Activated T-cell treated with anti-CD3 and anti-CD28 coated beads, Interleukin-2, amount 50 U/mL, for 4 hours (primary cell): ENCODE measurements at regions not wholly inside any gene's neighbourhood (a gene's known extent, or its start where the extent isn't known, plus 50 kb on each side); places are given as distances from the start of the nearest gene placed in this dataset.
"Not testable (repeated sequence)": the region's sequence is repeated elsewhere in the genome, so short reads cannot be mapped to it uniquely, and the experiment has no call there.

Source experiments
- ATAC-seq, 2 donors: fragments of 200-7000 bp; cut with Tn5 transposase; one replicate each; pipeline ENCODE4 v1.10.0; 2021
- DNase-seq: peaks from one replicate; pipeline ENCODE4 v3.0.0-alpha.2; 2020
- H3K27me3 Mint-ChIP-seq: one replicate; pipeline ENCODE4 v1.8.0; 2021; ENCODE audit warnings: low read depth, mixed read lengths
- H3K36me3 Mint-ChIP-seq: one replicate; pipeline ENCODE4 v1.8.0; 2022; ENCODE audit warnings: mixed read lengths; ENCODE audit not compliant: insufficient read depth
- H3K4me1 Mint-ChIP-seq: one replicate; pipeline ENCODE4 v1.8.0; 2021; ENCODE audit warnings: low read depth, mixed read lengths
- H3K4me3 Mint-ChIP-seq: one replicate; pipeline ENCODE4 v1.8.0; 2021; ENCODE audit warnings: mild to moderate bottlenecking, moderate library complexity, mixed read lengths
- H3K9me3 Mint-ChIP-seq: one replicate; pipeline ENCODE4 v1.8.0; 2021; ENCODE audit warnings: mixed read lengths

DNA sequence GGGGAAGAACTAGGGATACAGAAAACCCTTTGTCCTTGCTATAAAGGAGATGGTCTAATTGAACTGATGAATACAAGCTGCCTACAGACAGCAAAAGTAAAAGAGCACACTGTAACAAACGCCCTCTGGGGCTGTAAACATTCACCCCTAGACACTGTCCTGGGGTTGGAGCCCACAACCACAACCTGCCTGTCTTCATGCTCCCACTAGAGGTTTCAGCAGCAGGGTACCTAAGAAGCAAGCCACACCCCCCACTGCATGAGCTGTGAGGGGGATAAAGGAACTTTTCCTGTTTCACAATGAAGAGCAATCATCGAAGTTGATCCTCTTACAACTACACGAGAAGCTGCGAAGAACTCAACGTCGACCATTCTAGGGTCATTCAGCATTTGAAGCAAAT is 90.5 kb upstream of the LUZP2 start:
- DNase-seq (no peak), ATAC-seq (no peak)
- Mint-ChIP-seq H3K4me3 (no peak overlapping the region), H3K9me3 (peaks cover 15% of the 10 kb centered on the region), H3K4me1 (no peaks in the 10 kb centered on the region), H3K27me3 (no peaks in the 10 kb centered on the region), H3K36me3 (no peaks in the 10 kb centered on the region)

DNA sequence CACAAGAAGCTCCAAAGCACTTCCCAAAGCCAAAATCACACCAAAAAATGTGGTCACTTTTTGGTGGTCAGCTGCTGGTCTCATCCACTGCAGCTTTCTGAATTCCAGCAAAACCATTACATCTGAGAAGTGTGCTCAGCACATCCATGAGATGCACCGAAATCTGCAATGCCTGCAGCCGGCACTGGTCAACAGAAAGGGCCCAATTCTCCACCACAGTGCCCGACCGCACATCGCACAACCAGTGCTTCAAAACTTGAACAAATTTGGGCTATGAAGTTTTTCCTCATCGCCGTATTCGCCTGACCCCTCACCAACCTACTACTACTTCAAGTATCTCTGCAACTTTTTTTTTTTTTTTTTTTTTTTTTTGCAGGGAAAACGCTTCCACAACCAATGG is 89.9 kb upstream of the LUZP2 start:
- ATAC-seq (no peak), DNase-seq (no peak)
- H3K27me3 Mint-ChIP-seq = no peaks in the 10 kb centered on the region
- no peak overlapping the region for H3K4me3 Mint-ChIP-seq
- H3K36me3 Mint-ChIP-seq = no peaks in the 10 kb centered on the region
- H3K4me1 Mint-ChIP-seq = no peaks in the 10 kb centered on the region
- peaks cover 15% of the 10 kb centered on the region for H3K9me3 Mint-ChIP-seq

DNA sequence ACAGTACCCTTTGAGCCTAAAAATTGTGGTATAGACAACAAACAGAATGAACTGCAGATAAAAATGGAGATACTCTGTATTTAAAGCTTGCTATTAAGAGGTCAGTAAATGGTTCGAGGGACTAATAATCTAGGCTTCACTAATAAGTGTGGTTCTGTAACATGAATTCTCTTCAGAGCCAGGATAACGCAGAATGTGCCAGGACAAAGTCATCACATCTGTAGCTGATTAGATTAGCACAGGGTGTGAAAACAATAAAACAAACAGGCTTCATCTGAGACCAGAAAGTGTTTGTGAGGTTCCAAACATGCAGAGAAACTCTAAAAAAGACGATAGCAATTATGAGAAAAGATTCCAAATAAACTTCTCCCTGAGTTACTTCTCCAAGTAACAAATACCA is 89.1 kb upstream of the LUZP2 start:
- DNase-seq = no peak
- Mint-ChIP-seq H3K36me3 (no peaks in the 10 kb centered on the region), H3K4me3 (no peak overlapping the region), H3K4me1 (no peaks in the 10 kb centered on the region), H3K9me3 (peaks cover 15% of the 10 kb centered on the region), H3K27me3 (no peaks in the 10 kb centered on the region)
- no peak for ATAC-seq

DNA sequence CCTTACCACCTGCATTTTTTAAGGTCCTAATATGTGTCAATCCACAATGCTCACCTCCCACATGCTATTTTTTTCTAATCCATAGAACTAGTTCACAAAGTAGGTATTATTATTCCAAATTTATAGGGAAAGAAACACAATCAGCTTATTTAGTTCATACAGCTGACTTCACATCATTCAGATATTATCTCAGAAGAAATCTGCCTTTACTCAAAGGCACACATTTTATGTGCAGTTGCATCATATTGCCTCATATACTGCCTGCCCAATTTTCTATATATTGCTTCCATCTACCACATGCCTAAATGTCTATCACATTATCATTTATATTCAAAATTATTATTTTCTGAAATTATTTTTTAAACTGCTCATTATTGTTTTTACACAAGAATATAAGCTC is 88.7 kb upstream of the LUZP2 start:
- ATAC-seq (no peak), DNase-seq (no peak)
- Mint-ChIP-seq H3K27me3 (no peaks in the 10 kb centered on the region), H3K4me3 (no peak overlapping the region), H3K36me3 (no peaks in the 10 kb centered on the region), H3K4me1 (no peaks in the 10 kb centered on the region), H3K9me3 (peaks cover 15% of the 10 kb centered on the region)

DNA sequence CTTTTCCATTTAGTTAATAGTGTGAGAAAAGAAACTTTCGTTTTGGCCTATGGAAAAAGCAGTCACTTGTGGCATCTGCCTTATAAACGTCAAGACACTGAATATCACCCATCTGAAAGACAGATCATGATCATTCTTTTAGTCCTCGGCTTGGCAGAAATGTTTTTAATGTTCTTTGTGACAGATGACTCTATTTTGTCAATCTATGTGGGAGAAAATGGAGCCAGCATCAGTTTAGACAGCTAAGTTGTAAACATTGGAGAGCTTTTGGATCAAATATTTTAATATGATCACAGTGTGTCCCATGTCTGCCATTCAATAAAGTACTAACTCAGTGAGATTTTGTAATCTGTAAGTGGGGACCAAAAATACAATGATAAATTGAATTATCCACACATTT is 85.1 kb upstream of the LUZP2 start:
- Mint-ChIP-seq H3K36me3 (no peaks in the 10 kb centered on the region), H3K4me3 (no peak overlapping the region), H3K9me3 (peaks cover 12% of the 10 kb centered on the region), H3K4me1 (no peaks in the 10 kb centered on the region), H3K27me3 (no peaks in the 10 kb centered on the region)
- ATAC-seq (no peak), DNase-seq (no peak)

DNA sequence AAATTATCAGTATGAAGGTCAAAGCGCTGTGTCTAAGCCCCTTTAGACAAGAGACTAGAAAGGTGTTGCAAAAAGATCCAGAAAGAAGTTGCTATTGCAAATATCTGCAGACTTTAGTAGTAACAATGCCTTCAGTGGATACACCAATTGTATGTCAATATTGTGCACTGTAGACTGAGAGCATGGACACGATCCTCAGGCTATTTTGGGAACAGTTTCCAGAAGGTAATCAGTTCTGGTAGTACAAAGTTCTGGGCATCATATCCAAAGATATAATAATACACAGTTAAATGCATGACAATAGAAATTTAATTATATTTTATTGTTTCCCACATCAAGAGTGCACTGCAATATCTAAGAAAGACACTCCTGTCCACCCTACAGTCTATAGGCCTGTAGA is 84.1 kb upstream of the LUZP2 start:
- no peaks in the 10 kb centered on the region for H3K27me3 Mint-ChIP-seq
- ATAC-seq = no peak
- H3K9me3 Mint-ChIP-seq = peaks cover 12% of the 10 kb centered on the region
- no peak overlapping the region for H3K4me3 Mint-ChIP-seq
- no peak for DNase-seq
- no peaks in the 10 kb centered on the region for H3K4me1 Mint-ChIP-seq
- H3K36me3 Mint-ChIP-seq = no peaks in the 10 kb centered on the region

DNA sequence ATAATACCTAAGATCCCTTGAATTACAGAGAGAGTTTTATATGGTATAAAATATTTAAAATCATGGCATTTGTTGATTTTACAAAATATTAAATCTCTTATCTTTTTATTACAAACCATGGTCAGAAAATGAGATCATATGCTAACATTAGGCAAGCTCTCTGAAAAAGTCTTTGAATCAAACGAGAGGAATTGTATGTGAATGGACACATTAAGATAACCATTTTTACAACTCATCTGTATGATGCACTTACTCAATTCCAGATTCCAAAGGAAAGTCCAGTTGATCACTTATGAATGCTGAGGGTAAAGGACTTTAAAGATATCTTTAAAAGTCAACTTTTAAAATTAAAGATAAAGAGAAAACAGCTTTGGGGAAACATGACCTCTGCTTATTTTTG is 83.5 kb upstream of the LUZP2 start:
- no peak for DNase-seq
- Mint-ChIP-seq H3K9me3 (peaks cover 12% of the 10 kb centered on the region), H3K4me3 (no peak overlapping the region), H3K4me1 (no peaks in the 10 kb centered on the region), H3K27me3 (no peaks in the 10 kb centered on the region), H3K36me3 (no peaks in the 10 kb centered on the region)
- no peak for ATAC-seq

DNA sequence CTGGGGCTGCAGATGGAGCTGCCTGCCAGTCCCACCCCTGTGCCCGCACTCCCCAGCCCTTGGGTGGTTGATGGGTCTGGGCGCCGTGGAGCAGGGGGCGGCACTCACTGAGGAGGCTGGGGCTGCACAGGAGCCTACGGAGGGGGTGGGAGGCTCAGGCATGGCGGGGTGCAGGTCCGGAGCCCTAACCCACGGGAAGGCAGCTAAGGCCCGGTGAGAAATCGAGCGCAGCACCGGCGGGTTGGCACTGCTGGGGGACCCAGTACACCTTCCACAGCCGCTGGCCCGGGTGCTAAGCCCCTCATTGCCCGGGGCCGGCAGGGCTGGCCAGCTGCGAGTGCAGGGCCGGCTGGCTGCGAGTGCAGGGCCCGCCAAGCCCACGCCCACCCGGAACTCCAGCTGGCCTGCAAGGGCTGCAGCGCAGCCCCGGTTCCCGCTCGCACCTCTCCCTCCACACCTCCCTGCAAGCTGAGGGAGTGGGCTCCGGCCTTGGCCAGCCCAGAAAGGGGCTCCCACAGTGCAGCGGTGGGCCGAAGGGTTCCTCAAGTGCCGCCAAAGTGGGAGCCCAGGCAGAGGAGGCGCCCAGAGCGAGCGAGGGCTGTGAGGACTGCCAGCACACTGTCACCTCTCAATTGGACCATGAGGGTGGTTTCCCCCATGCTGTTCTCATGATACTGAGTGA is 80.8 kb upstream of the LUZP2 start:
- not testable (repeated sequence) for DNase-seq, ATAC-seq, H3K36me3 Mint-ChIP-seq, H3K27me3 Mint-ChIP-seq, H3K4me3 Mint-ChIP-seq, H3K4me1 Mint-ChIP-seq, H3K9me3 Mint-ChIP-seq

DNA sequence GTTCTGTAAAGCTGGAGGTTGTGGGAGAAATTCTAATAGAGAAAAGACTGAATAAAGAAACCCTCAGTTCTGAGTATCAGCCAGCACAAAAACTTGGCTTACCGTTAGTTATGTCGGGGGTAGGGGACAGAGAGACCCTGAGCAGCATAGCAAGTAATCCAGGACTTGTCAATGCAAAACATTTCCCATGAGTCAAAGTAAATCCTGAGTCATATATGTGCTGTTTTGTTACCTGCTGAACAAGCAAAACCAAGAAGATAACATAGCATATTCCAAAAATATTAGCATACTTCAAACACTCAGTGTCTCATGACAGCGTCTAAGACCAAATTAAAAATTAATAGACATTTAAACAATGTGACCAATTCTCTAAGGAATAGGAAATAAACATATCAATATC is 75.1 kb upstream of the LUZP2 start:
- no peak for ATAC-seq
- Mint-ChIP-seq H3K9me3 (peaks cover 11% of the 10 kb centered on the region), H3K36me3 (no peaks in the 10 kb centered on the region), H3K27me3 (no peaks in the 10 kb centered on the region), H3K4me3 (no peak overlapping the region), H3K4me1 (no peaks in the 10 kb centered on the region)
- DNase-seq = no peak

DNA sequence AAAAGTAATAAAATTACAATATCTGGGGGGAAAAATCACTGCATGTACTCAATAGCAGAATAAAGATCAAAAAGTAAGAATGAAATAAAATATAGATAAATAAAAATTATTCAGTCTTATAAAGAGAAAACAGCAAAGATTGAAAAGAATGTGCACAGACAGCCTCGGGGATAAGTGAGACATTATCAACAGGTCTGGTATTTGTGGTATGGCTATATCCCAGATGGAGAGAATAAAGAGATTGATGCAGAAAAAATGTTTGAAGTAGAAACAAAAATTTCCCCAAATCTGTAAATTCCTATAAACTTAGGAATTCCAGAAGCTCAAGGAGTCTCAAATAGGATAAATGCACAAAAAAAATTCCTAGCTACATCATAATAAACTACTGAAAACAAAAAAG is 74.5 kb upstream of the LUZP2 start:
- Mint-ChIP-seq H3K4me1 (no peaks in the 10 kb centered on the region), H3K36me3 (no peaks in the 10 kb centered on the region), H3K4me3 (no peak overlapping the region), H3K9me3 (peaks cover 11% of the 10 kb centered on the region), H3K27me3 (no peaks in the 10 kb centered on the region)
- ATAC-seq (no peak), DNase-seq (no peak)

DNA sequence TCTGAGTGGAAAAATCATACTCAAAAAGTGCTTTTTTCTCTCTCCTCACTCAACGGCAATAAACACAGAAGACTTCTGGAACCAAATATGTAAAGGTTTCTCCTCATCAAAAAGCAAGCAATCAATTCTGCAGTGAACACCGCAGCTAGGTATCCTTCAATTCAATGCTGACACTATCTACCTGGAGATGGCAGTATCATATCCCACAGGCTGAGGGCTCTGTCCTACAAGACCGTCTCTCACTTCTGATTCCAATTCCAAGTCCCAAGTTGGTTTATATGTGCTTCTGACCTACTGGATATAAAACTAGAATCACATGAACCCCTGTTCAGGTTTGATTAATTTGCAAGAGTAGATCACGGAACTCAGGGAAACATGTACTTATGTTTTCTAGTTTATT is 59.7 kb upstream of the LUZP2 start:
- H3K9me3 Mint-ChIP-seq = peaks cover 3% of the 10 kb centered on the region
- no peaks in the 10 kb centered on the region for H3K4me1 Mint-ChIP-seq
- no peaks in the 10 kb centered on the region for H3K27me3 Mint-ChIP-seq
- DNase-seq (no peak), ATAC-seq (no peak)
- H3K4me3 Mint-ChIP-seq = no peak overlapping the region
- H3K36me3 Mint-ChIP-seq = no peaks in the 10 kb centered on the region
